Dermis blood vessel endothelial cell (primary cell): ENCODE measurements at regions not wholly inside any gene's neighbourhood (a gene's known extent, or its start where the extent isn't known, plus 50 kb on each side); places are given as distances from the start of the nearest gene placed in this dataset.
"Not testable (repeated sequence)": the region's sequence is repeated elsewhere in the genome, so short reads cannot be mapped to it uniquely, and the experiment has no call there.

Experiments
- DNase-seq: peaks from one replicate; pipeline ENCODE4 v3.0.0; 2010

- no peak for DNase-seq
These were observed 718.7 kb upstream of the SGO1 start for GRCh38 chr3:20904671-20905070.

- DNase-seq = no peak
These were observed 713.0 kb upstream of the SGO1 start for GRCh38 chr3:20898962-20899361.

GRCh38 chr3:20890111-20890519 lies 704.1 kb upstream of the SGO1 start:
- no peak for DNase-seq

GRCh38 chr3:20878691-20879090 lies 692.7 kb upstream of the SGO1 start:
- no peak for DNase-seq

GRCh38 chr3:20873235-20873634 lies 687.2 kb upstream of the SGO1 start:
- no peak for DNase-seq

- no peak for DNase-seq
These were observed 684.3 kb upstream of the SGO1 start for GRCh38 chr3:20870106-20870899.

- no peak for DNase-seq
These were observed 679.8 kb upstream of the SGO1 start for GRCh38 chr3:20865803-20866202.

GRCh38 chr3:20861454-20861853 lies 675.4 kb upstream of the SGO1 start:
- no peak for DNase-seq

- no peak for DNase-seq
These were observed 671.6 kb upstream of the SGO1 start for GRCh38 chr3:20857636-20858035.

GRCh38 chr3:20853890-20854289 lies 667.9 kb upstream of the SGO1 start:
- no peak for DNase-seq

- no peak for DNase-seq
These were observed 666.7 kb upstream of the SGO1 start for GRCh38 chr3:20852712-20853111.

GRCh38 chr3:20849975-20850374 lies 664.0 kb upstream of the SGO1 start:
- no peak for DNase-seq

GRCh38 chr3:20846832-20847231 lies 660.8 kb upstream of the SGO1 start:
- no peak for DNase-seq

- no peak for DNase-seq
These were observed 660.1 kb upstream of the SGO1 start for GRCh38 chr3:20846066-20846465.

GRCh38 chr3:20844851-20845250 lies 658.8 kb upstream of the SGO1 start:
- DNase-seq = no peak

GRCh38 chr3:20842594-20843436 lies 656.8 kb upstream of the SGO1 start:
- DNase-seq = no peak

GRCh38 chr3:20842002-20842401 lies 656.0 kb upstream of the SGO1 start:
- no peak for DNase-seq

- DNase-seq = no peak
These were observed 651.8 kb upstream of the SGO1 start for GRCh38 chr3:20837676-20838302.

- DNase-seq = no peak
These were observed 650.8 kb upstream of the SGO1 start for GRCh38 chr3:20836801-20837200.

- DNase-seq = no peak
These were observed 647.0 kb upstream of the SGO1 start for GRCh38 chr3:20832963-20833362.

- DNase-seq = no peak
These were observed 636.2 kb upstream of the SGO1 start for GRCh38 chr3:20822251-20822650.

- not testable (repeated sequence) for DNase-seq
These were observed 634.9 kb upstream of the SGO1 start for GRCh38 chr3:20820872-20821271.

- DNase-seq = no peak
These were observed 625.6 kb upstream of the SGO1 start for GRCh38 chr3:20811631-20812030.

- no peak for DNase-seq
These were observed 625.0 kb upstream of the SGO1 start for GRCh38 chr3:20811006-20811405.
